Liver (tissue), 7 donors: ENCODE measurements at regions not wholly inside any gene's neighbourhood (a gene's known extent, or its start where the extent isn't known, plus 50 kb on each side); places are given as distances from the start of the nearest gene placed in this dataset.
"Not testable (repeated sequence)": the region's sequence is repeated elsewhere in the genome, so short reads cannot be mapped to it uniquely, and the experiment has no call there.

Source experiments
- DNase-seq: peaks from one replicate; pipeline ENCODE4 v3.0.0-alpha.2; 2017; ENCODE audit warnings: low spot score
- H3K27ac ChIP-seq, 2 donors: one replicate each; pipeline ENCODE4 v1.7.0; 2013; ENCODE audit warnings: inconsistent platforms in 2 of 2, low read length in 2 of 2, control low read depth in 1 of 2, low read depth in 1 of 2, mild to moderate bottlenecking in 1 of 2
- H3K27me3 ChIP-seq, 4 donors: one replicate each; pipeline versions ENCODE4 v1.6.1 to v1.7.0; 2013; ENCODE audit warnings: low read length in 3 of 4, inconsistent platforms in 1 of 4, mild to moderate bottlenecking in 1 of 4, moderate library complexity in 1 of 4; ENCODE audit not compliant: control insufficient read depth in 4 of 4, insufficient read depth in 4 of 4
- H3K36me3 ChIP-seq, 4 donors: one replicate each; pipeline versions ENCODE4 v1.6.1 to v1.7.0; 2013; ENCODE audit warnings: low read length in 3 of 4, mild to moderate bottlenecking in 3 of 4, low read depth in 1 of 4, moderate library complexity in 1 of 4; ENCODE audit not compliant: control insufficient read depth in 4 of 4, insufficient read depth in 3 of 4
- H3K4me1 ChIP-seq, 4 donors: one replicate each; pipeline versions ENCODE4 v1.6.1 to v1.7.0; 2013; ENCODE audit warnings: low read length in 3 of 4, mild to moderate bottlenecking in 3 of 4, moderate library complexity in 1 of 4; ENCODE audit not compliant: control insufficient read depth in 4 of 4, insufficient read depth in 4 of 4
- H3K4me3 ChIP-seq, 3 donors: one replicate each; pipeline versions ENCODE4 v1.6.1 to v1.7.0; 2013; ENCODE audit warnings: low read length in 3 of 3, control low read depth in 1 of 3, low read depth in 1 of 3, mild to moderate bottlenecking in 1 of 3
- H3K9ac ChIP-seq, 2 donors: one replicate each; pipeline ENCODE4 v1.7.0; 2013; ENCODE audit warnings: low read length in 2 of 2, mild to moderate bottlenecking in 2 of 2, moderate library complexity in 2 of 2, control low read depth in 1 of 2, low read depth in 1 of 2
- H3K9me3 ChIP-seq, 4 donors: one replicate each; pipeline versions ENCODE4 v1.6.1 to v1.7.0; 2013; ENCODE audit warnings: low read length in 3 of 4; ENCODE audit not compliant: control insufficient read depth in 4 of 4
- ATF3 ChIP-seq: IDR thresholded peaks from 2 replicates; pipeline ENCODE4 v1.6.1; 2016; ENCODE audit warnings: antibody characterized with exemption
- FOXA1 ChIP-seq: IDR thresholded peaks from 2 replicates; pipeline ENCODE4 v1.6.1; 2016; ENCODE audit warnings: antibody characterized with exemption
- FOXA2 ChIP-seq: IDR thresholded peaks from 2 replicates; pipeline ENCODE4 v1.6.1; 2016; ENCODE audit warnings: antibody characterized with exemption
- GABPA ChIP-seq, 2 donors: IDR thresholded peaks in 1 of 2; conservative IDR thresholded peaks in 1 of 2; 2 replicates each; pipeline ENCODE4 v1.6.1; 2016; ENCODE audit warnings: antibody characterized with exemption in 2 of 2, mild to moderate bottlenecking in 1 of 2, moderate library complexity in 1 of 2
- HNF4A ChIP-seq, 2 donors: conservative IDR thresholded peaks; 2 replicates each; pipeline ENCODE4 v1.6.1; 2016; ENCODE audit warnings: antibody characterized with exemption in 2 of 2, mild to moderate bottlenecking in 2 of 2
- HNF4G ChIP-seq: IDR thresholded peaks from 2 replicates; pipeline ENCODE4 v1.6.1; 2016; ENCODE audit warnings: antibody characterized with exemption
- JUND ChIP-seq, 2 donors: IDR thresholded peaks; 2 replicates each; pipeline ENCODE4 v1.6.1; 2016; ENCODE audit warnings: antibody characterized with exemption in 2 of 2
- MAX ChIP-seq: IDR thresholded peaks from 2 replicates; pipeline ENCODE4 v1.6.1; 2016; ENCODE audit warnings: antibody characterized with exemption
- NR2F2 ChIP-seq: IDR thresholded peaks from 2 replicates; pipeline ENCODE4 v1.6.1; 2016; ENCODE audit warnings: antibody characterized with exemption
- RAD21 ChIP-seq, 2 donors: IDR thresholded peaks; 2 replicates each; pipeline ENCODE4 v1.6.1; 2016; ENCODE audit warnings: antibody characterized with exemption in 2 of 2, mild to moderate bottlenecking in 2 of 2
- REST ChIP-seq: IDR thresholded peaks from 2 replicates; pipeline ENCODE4 v1.6.1; 2016; ENCODE audit warnings: antibody characterized with exemption, mild to moderate bottlenecking
- RXRA ChIP-seq, 2 donors: IDR thresholded peaks; 2 replicates each; pipeline ENCODE4 v1.6.1; 2017 to 2018; ENCODE audit warnings: antibody characterized with exemption in 2 of 2, mild to moderate bottlenecking in 1 of 2
- SP1 ChIP-seq: IDR thresholded peaks from 2 replicates; pipeline ENCODE4 v1.6.1; 2018; ENCODE audit warnings: antibody characterized with exemption, mild to moderate bottlenecking
- TAF1 ChIP-seq: conservative IDR thresholded peaks from 2 replicates; pipeline ENCODE4 v1.6.1; 2016; ENCODE audit warnings: antibody characterized with exemption, mild to moderate bottlenecking
- YY1 ChIP-seq: IDR thresholded peaks from 2 replicates; pipeline ENCODE4 v1.6.1; 2016; ENCODE audit warnings: antibody characterized with exemption, mild to moderate bottlenecking
- ZBTB33 ChIP-seq: IDR thresholded peaks from 2 replicates; pipeline ENCODE4 v1.6.1; 2016; ENCODE audit warnings: antibody characterized with exemption
- WGBS: extraction: QIAGEN DNeasy Blood & Tissue Kit; methylation state at CpG from one replicate; pipeline ENCODE4 v1.1.7; 2013; 5-methylcytosine and 5-hydroxymethylcytosine counted together
- donor health status: healthy.
- donor health status: healthy.
- donor health status: healthy.
- donor health status: healthy.

- no peaks in the 10 kb centered on the region for H3K4me1 ChIP-seq
- H3K4me3 ChIP-seq, result no peak overlapping the region
- DNase-seq, result no peak
- no peaks in the 10 kb centered on the region for H3K36me3 ChIP-seq
- peaks cover 0 to 4% (median 0%) of the 10 kb centered on the region in 4 donors for H3K27me3 ChIP-seq
- no peak overlapping the region for H3K9ac ChIP-seq
- H3K9me3 ChIP-seq, result peaks cover 0 to 6% (median 0%) of the 10 kb centered on the region in 4 donors
- H3K27ac ChIP-seq, result no peak overlapping the region
- no peak for TF ChIP-seq HNF4G
- TF ChIP-seq MAX, result no peak
- TF ChIP-seq FOXA2, result no peak
- TF ChIP-seq ZBTB33, result no peak
- no peak for TF ChIP-seq RXRA (IDR thresholded peaks at IDR 0.05)
- TF ChIP-seq JUND (IDR thresholded peaks at IDR 0.05), result no peak
- no peak for TF ChIP-seq TAF1
- TF ChIP-seq RAD21 (IDR thresholded peaks at IDR 0.05), result no peak
- no peak for TF ChIP-seq FOXA1
- no peak for TF ChIP-seq NR2F2
- no peak for TF ChIP-seq SP1
- 44% methylated on average over 4 of the region's 4 CpGs for WGBS
Measured at GRCh38 chr16:66175636-66176035, 190.9 kb upstream of the CDH5 start.

GRCh38 chr16:66175058-66175457 is 191.4 kb upstream of the CDH5 start:
- Histone ChIP-seq H3K4me1 (no peaks in the 10 kb centered on the region), H3K9me3 (peaks cover 0 to 3% (median 0%) of the 10 kb centered on the region in 4 donors), H3K36me3 (no peaks in the 10 kb centered on the region), H3K27me3 (no peaks in the 10 kb centered on the region), H3K9ac (no peak overlapping the region), H3K27ac (no peak overlapping the region), H3K4me3 (no peak overlapping the region)
- WGBS, result 88% methylated on average over 5 of the region's 5 CpGs
- TF ChIP-seq RAD21 (IDR thresholded peaks at IDR 0.05) (no peak), JUND (IDR thresholded peaks at IDR 0.05) (no peak), HNF4A (conservative IDR thresholded peaks at IDR 0.05) (no peak), YY1 (no peak), GABPA (IDR thresholded peaks at IDR 0.05 in 1 of 2, conservative IDR thresholded peaks at IDR 0.05 in 1 of 2) (no peak), ATF3 (no peak), REST (no peak), FOXA1 (no peak), SP1 (no peak), HNF4G (no peak), TAF1 (no peak), MAX (no peak), FOXA2 (no peak), NR2F2 (no peak), ZBTB33 (no peak)
- no peak for DNase-seq

- DNase-seq, H3K9me3 ChIP-seq, H3K27ac ChIP-seq, H3K9ac ChIP-seq, H3K4me1 ChIP-seq, H3K36me3 ChIP-seq, H3K27me3 ChIP-seq, H3K4me3 ChIP-seq: not testable (repeated sequence)
- 90% methylated on average over 10 of the region's 10 CpGs for WGBS
Measured at GRCh38 chr16:66173796-66174195, 192.7 kb upstream of the CDH5 start.

GRCh38 chr16:66173181-66173580 is 193.3 kb upstream of the CDH5 start:
- DNase-seq, result not testable (repeated sequence)
- WGBS, result 87% methylated on average over 6 of the region's 6 CpGs

More at GRCh38 chr16:66173181-66173580, 193.3 kb upstream of the CDH5 start:
- not testable (repeated sequence) for H3K9ac ChIP-seq, H3K36me3 ChIP-seq, H3K4me1 ChIP-seq, H3K4me3 ChIP-seq, H3K27ac ChIP-seq, H3K9me3 ChIP-seq, H3K27me3 ChIP-seq
